WTC11 (cell line): ENCODE measurements at regions not wholly inside any gene's neighbourhood (a gene's known extent, or its start where the extent isn't known, plus 50 kb on each side); places are given as distances from the start of the nearest gene placed in this dataset.

Experiments used
- ATAC-seq: fragments of 200-7000 bp; cut with Tn5 transposase; 2 replicates; pipeline ENCODE4 v1.10.0; 2021; ENCODE audit warnings: mild to moderate bottlenecking, moderate library complexity
- CTCF ChIA-PET: fragments of 300-600 bp; sonication (Branson Sonifier 250); formaldehyde crosslinking; loops from one replicate; lab custom pipeline; 2021; ENCODE audit warnings: antibody characterized with exemption; lab: Charles Lee
- POLR2A ChIA-PET: fragments of 350-600 bp; sonication (Branson Sonifier 250); formaldehyde crosslinking; loops from one replicate; lab custom pipeline; 2021; ENCODE audit warnings: antibody characterized with exemption; lab: Charles Lee
- DNase-seq: peaks from one replicate; pipeline ENCODE4 v3.0.0; 2021; ENCODE audit warnings: low spot score
- H3K27ac Mint-ChIP-seq: 2 replicates; pipeline ENCODE4 v1.8.0; 2021; ENCODE audit warnings: mixed read lengths
- H3K27me3 Mint-ChIP-seq: 2 replicates; pipeline ENCODE4 v1.8.0; 2021; ENCODE audit warnings: low read depth, mild to moderate bottlenecking, moderate library complexity, mixed read lengths
- H3K36me3 Mint-ChIP-seq: 2 replicates; pipeline ENCODE4 v1.8.0; 2021; ENCODE audit warnings: mixed read lengths
- H3K4me1 Mint-ChIP-seq: 2 replicates; pipeline ENCODE4 v1.8.0; 2022; ENCODE audit warnings: mixed read lengths
- H3K4me3 Mint-ChIP-seq: 2 replicates; pipeline ENCODE4 v1.8.0; 2021; ENCODE audit warnings: mild to moderate bottlenecking, moderate library complexity, mixed read lengths
- H3K9me3 Mint-ChIP-seq: 2 replicates; pipeline ENCODE4 v1.8.0; 2021; ENCODE audit warnings: mixed read lengths
- AR ChIP-seq: fragments of 250-450 bp; sonication (Bioruptor Pico); IDR thresholded peaks from 2 replicates; pipeline ENCODE4 v1.9.0; 2021; ENCODE audit warnings: mild to moderate bottlenecking
- ATF3 ChIP-seq: sonication (generic); formaldehyde crosslinking; conservative IDR thresholded peaks from 2 replicates; pipeline ENCODE4 v1.8.1; 2022; ENCODE audit warnings: mild to moderate bottlenecking, missing genetic modification reagents
- CREB1 ChIP-seq: sonication (generic); formaldehyde crosslinking; IDR thresholded peaks from 2 replicates; pipeline ENCODE4 v1.8.0; 2023; ENCODE audit warnings: mild to moderate bottlenecking, missing genetic modification reagents
- E2F5 ChIP-seq: sonication (generic); formaldehyde crosslinking; IDR thresholded peaks from 2 replicates; pipeline ENCODE4 v1.8.1; 2022; ENCODE audit warnings: mild to moderate bottlenecking, moderate library complexity, missing genetic modification reagents
- EMX1 ChIP-seq: fragments of 250-450 bp; sonication (Bioruptor Pico); IDR thresholded peaks from 2 replicates; pipeline ENCODE4 v1.8.0; 2021; ENCODE audit warnings: mild to moderate bottlenecking
- FOXP1 ChIP-seq: sonication (generic); formaldehyde crosslinking; IDR thresholded peaks from 2 replicates; pipeline ENCODE4 v1.8.0; 2022; ENCODE audit warnings: missing genetic modification reagents, mild to moderate bottlenecking, moderate library complexity, borderline replicate concordance
- FOXP4 ChIP-seq: sonication (generic); formaldehyde crosslinking; IDR thresholded peaks from 2 replicates; pipeline ENCODE4 v1.8.0; 2022; ENCODE audit warnings: mild to moderate bottlenecking, missing genetic modification reagents
- GABPB1 ChIP-seq: sonication (generic); formaldehyde crosslinking; IDR thresholded peaks from 2 replicates; pipeline ENCODE4 v1.8.1; 2023; ENCODE audit warnings: mild to moderate bottlenecking, missing genetic modification reagents
- HMGA2 ChIP-seq: fragments of 250-450 bp; sonication (Bioruptor Pico); IDR thresholded peaks from 2 replicates; pipeline ENCODE4 v1.4.0; 2021; ENCODE audit warnings: mild to moderate bottlenecking, moderate library complexity
- IRF1 ChIP-seq: sonication (generic); formaldehyde crosslinking; IDR thresholded peaks from 2 replicates; pipeline ENCODE4 v1.8.0; 2023; ENCODE audit warnings: missing genetic modification reagents
- JUN ChIP-seq: sonication (generic); formaldehyde crosslinking; IDR thresholded peaks from 2 replicates; pipeline ENCODE4 v1.8.0; 2023; ENCODE audit warnings: mild to moderate bottlenecking, missing genetic modification reagents
- MAX ChIP-seq: sonication (generic); formaldehyde crosslinking; IDR thresholded peaks from 2 replicates; pipeline ENCODE4 v1.8.0; 2022; ENCODE audit warnings: mild to moderate bottlenecking, missing genetic modification reagents
- NR1H2 ChIP-seq: sonication (generic); formaldehyde crosslinking; IDR thresholded peaks from 2 replicates; pipeline ENCODE4 v1.9.0; 2021; ENCODE audit warnings: mild to moderate bottlenecking, moderate library complexity, missing genetic modification reagents
- STAT6 ChIP-seq: sonication (generic); formaldehyde crosslinking; conservative IDR thresholded peaks from 2 replicates; pipeline ENCODE4 v1.8.1; 2023; ENCODE audit warnings: mild to moderate bottlenecking, low read depth, missing genetic modification reagents, moderate library complexity
- USF2 ChIP-seq: sonication (generic); formaldehyde crosslinking; IDR thresholded peaks from 2 replicates; pipeline ENCODE4 v1.8.1; 2023; ENCODE audit warnings: mild to moderate bottlenecking, missing genetic modification reagents, moderate library complexity
- ZBTB43 ChIP-seq: sonication (generic); formaldehyde crosslinking; IDR thresholded peaks from 2 replicates; pipeline ENCODE4 v1.8.1; 2023; ENCODE audit warnings: mild to moderate bottlenecking, missing genetic modification reagents
- ZNF138 ChIP-seq: sonication (generic); formaldehyde crosslinking; conservative IDR thresholded peaks from 2 replicates; pipeline ENCODE4 v1.8.1; 2022; ENCODE audit warnings: mild to moderate bottlenecking, moderate library complexity, missing genetic modification reagents
- ZNF232 ChIP-seq: sonication (generic); formaldehyde crosslinking; IDR thresholded peaks from 2 replicates; pipeline ENCODE4 v1.8.0; 2022; ENCODE audit warnings: mild to moderate bottlenecking, missing genetic modification reagents
- ZNF317 ChIP-seq: sonication (generic); formaldehyde crosslinking; IDR thresholded peaks from 2 replicates; pipeline ENCODE4 v1.8.1; 2023; ENCODE audit warnings: low read depth, mild to moderate bottlenecking, moderate library complexity, missing genetic modification reagents, borderline replicate concordance
- ZNF423 ChIP-seq: fragments of 250-450 bp; sonication (Bioruptor Pico); IDR thresholded peaks from 2 replicates; pipeline ENCODE4 v2.1.2; 2022; ENCODE audit warnings: mild to moderate bottlenecking, moderate library complexity

- no peak for TF ChIP-seq JUN (CRISPR knock-in tag)
- no peak for TF ChIP-seq ZNF232 (CRISPR knock-in tag)
- no peak for TF ChIP-seq E2F5 (CRISPR knock-in tag)
- no peak for TF ChIP-seq HMGA2
- TF ChIP-seq EMX1 (CRISPR knock-in tag) = no peak
- no peak for TF ChIP-seq ATF3 (CRISPR knock-in tag)
- no peak for TF ChIP-seq GABPB1 (CRISPR knock-in tag)
- ChIA-PET CTCF (no interaction called here), POLR2A (no interaction called here)
- Mint-ChIP-seq H3K9me3 (no peaks in the 10 kb centered on the region), H3K36me3 (no peaks in the 10 kb centered on the region), H3K4me3 (no peak overlapping the region), H3K27ac (no peak overlapping the region), H3K4me1 (no peaks in the 10 kb centered on the region), H3K27me3 (no peaks in the 10 kb centered on the region)
- no peak for DNase-seq
- no peak for ATAC-seq
Measured at GRCh38 chr2:66839551-66840320, 404.8 kb downstream of the MEIS1 start.

GRCh38 chr2:66840321-66841002, 405.5 kb downstream of the MEIS1 start:
- no peak for DNase-seq
- H3K9me3 Mint-ChIP-seq = no peaks in the 10 kb centered on the region
- no peaks in the 10 kb centered on the region for H3K4me1 Mint-ChIP-seq
- no peak overlapping the region for H3K27ac Mint-ChIP-seq
- no peaks in the 10 kb centered on the region for H3K27me3 Mint-ChIP-seq
- H3K36me3 Mint-ChIP-seq = no peaks in the 10 kb centered on the region
- ChIA-PET POLR2A (interaction anchor here (0.6 kb wide), 1 partner anchor 350 kb away, joined by 3 read pairs; no protein-coding TSS in a partner anchor), CTCF (interaction anchor here (0.5 kb wide), 1 partner anchor 249 kb away, joined by 4 read pairs; no protein-coding TSS in a partner anchor)
- no peak for TF ChIP-seq FOXP4
- no peak for TF ChIP-seq ZBTB43 (CRISPR knock-in tag)
- TF ChIP-seq NR1H2 (CRISPR knock-in tag) = no peak
- no peak for TF ChIP-seq ZNF423 (CRISPR knock-in tag)
- no peak for TF ChIP-seq CREB1 (CRISPR knock-in tag)
- TF ChIP-seq ZNF138 = no peak
- no peak for TF ChIP-seq IRF1 (CRISPR knock-in tag)
- TF ChIP-seq ZNF317 (CRISPR knock-in tag) = no peak
- TF ChIP-seq FOXP1 = no peak
- TF ChIP-seq USF2 (CRISPR knock-in tag) = no peak
- TF ChIP-seq MAX (CRISPR knock-in tag) = no peak
- no peak for TF ChIP-seq AR
- TF ChIP-seq GABPB1 (CRISPR knock-in tag) = no peak
- TF ChIP-seq STAT6 (CRISPR knock-in tag) = no peak
- H3K4me3 Mint-ChIP-seq = no peak overlapping the region
- ATAC-seq = no peak
